NT2/D1 (cell line): ENCODE measurements at regions not wholly inside any gene's neighbourhood (a gene's known extent, or its start where the extent isn't known, plus 50 kb on each side); places are given as distances from the start of the nearest gene placed in this dataset.

Experiments used
- SUZ12 ChIP-seq: IDR thresholded peaks from 2 replicates; pipeline ENCODE4 v1.6.1; 2011; ENCODE audit not compliant: insufficient read length, insufficient read depth; ENCODE audit errors: extremely low read depth
- YY1 ChIP-seq: IDR thresholded peaks from 2 replicates; pipeline ENCODE4 v1.6.1; 2011; ENCODE audit not compliant: insufficient read length, insufficient read depth
- ZNF274 ChIP-seq: IDR thresholded peaks from 2 replicates; pipeline ENCODE4 v1.6.1; 2011; ENCODE audit warnings: mild to moderate bottlenecking, low read depth, low read length

GRCh38 chr5:174380311-174380710 lies 334.8 kb downstream of the NSG2 start:
- TF ChIP-seq ZNF274 (no peak), YY1 (no peak), SUZ12 (no peak)
